ENCODE measurements at regions not wholly inside any gene's neighbourhood (a gene's known extent, or its start where the extent isn't known, plus 50 kb on each side); places are given as distances from the start of the nearest gene placed in this dataset.
"Not testable (repeated sequence)": the region's sequence is repeated elsewhere in the genome, so short reads cannot be mapped to it uniquely, and the experiment has no call there.

- not testable (repeated sequence) for DNase-seq
These were observed 111.5 kb upstream of the ZNF469 start for GRCh38 chr16:88271296-88271695.

- DNase-seq = not testable (repeated sequence)
These were observed 111.0 kb upstream of the ZNF469 start for GRCh38 chr16:88271776-88272175.

- DNase-seq = not testable (repeated sequence)
These were observed 110.3 kb upstream of the ZNF469 start for GRCh38 chr16:88272437-88272836.

- peak; percentile 61 for DNase-seq
These were observed 108.5 kb upstream of the ZNF469 start for GRCh38 chr16:88274126-88274750.

DNA sequence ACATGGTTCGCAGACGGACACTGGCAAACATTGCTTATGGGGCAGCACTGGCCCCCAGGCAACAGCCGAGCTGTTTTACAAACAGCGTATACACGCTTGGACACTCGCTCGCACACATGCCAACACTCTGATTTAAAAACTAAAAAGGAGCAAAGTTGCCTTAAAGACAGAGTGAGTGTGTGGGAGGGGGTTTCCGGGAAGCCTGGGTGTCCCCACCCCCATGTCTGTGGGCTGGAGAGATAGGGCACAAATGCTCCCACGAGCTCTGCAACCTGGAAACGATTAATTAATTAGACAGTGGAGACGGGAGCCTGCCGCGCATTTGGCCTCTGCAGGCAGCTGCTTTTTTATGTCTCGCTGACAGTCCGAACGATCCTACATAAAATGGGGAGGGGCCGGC, 107.9 kb upstream of the ZNF469 start:
- DNase-seq = peak; percentile 53

GRCh38 chr16:88275336-88276122, 107.2 kb upstream of the ZNF469 start:
- DNase-seq = not testable (repeated sequence)

DNA sequence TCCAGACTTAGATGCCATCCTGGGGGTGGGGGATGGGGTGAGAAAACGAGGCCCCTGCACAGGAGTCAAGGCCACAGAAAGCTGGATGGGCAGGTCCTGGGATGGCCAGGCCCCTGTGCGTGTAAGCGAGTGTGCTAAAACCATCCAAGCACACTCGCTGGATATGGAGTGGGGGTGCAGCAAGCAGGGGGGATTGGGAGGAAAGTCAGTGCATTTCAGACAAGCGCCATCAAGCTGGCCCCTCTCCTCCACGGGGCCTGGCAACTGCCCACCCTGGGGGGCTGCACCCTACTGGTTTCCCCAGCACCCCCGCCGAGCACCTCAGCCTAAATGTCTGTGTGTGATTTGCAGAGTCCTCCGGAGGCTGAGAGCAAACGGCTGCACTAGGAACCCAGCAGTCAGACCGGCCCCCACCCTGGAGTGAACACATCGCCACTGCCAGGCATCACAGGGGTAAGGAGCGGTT, 106.6 kb upstream of the ZNF469 start:
- DNase-seq = not testable (repeated sequence)

GRCh38 chr16:88276591-88276990, 106.2 kb upstream of the ZNF469 start:
- no peak for DNase-seq

DNA sequence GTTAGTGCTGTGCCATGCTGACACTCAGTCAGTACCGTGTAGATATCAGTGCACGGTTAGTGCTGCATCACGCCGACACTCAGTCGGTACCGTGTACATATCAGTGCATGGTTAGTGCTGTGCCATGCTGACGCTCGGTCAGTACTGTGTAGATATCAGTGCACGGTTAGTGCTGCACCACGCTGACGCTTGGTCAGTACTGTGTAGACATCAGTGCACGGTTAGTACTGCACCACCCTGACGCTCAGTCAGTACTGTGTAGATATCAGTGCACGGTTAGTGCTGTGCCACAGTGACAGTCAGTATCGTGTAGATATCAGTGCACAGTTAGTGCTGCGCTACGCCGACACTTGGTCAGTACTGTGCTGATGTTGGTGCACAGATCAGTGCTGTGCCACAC, 102.8 kb upstream of the ZNF469 start:
- no peak for DNase-seq

DNA sequence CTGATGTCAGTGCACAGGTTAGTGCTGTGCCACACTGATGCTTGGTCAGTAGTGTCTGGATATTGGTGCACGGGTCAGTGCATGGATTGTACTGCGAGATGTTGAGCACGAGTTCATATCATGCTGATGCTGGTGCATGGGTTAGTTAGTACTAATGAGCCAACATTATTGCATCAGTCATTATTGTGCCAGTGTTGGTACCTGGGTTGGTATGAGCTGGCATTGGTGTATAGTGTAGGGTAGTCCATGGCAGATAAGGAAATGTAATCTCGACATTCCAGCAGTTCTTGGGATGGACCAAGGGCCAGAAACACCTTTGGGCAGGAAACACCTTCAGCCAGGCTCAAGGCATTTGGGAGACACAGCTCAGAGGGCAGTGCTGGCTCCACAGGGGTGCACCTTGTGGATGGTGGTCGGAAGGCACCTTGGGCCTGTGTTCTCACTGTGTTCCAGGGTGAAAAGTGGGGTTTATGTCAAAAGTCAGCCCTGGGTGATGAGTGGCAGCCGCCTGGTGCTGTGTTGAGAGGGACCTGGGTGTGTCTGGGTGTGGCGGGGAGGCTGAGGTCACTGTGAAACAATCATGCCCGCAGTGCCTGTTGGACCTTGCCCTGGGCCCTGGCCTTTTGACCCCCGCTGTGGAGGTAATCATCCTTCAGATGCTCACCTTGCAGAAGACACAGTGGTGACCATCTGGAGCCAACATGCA, 100.7 kb upstream of the ZNF469 start:
- no peak for DNase-seq

DNA sequence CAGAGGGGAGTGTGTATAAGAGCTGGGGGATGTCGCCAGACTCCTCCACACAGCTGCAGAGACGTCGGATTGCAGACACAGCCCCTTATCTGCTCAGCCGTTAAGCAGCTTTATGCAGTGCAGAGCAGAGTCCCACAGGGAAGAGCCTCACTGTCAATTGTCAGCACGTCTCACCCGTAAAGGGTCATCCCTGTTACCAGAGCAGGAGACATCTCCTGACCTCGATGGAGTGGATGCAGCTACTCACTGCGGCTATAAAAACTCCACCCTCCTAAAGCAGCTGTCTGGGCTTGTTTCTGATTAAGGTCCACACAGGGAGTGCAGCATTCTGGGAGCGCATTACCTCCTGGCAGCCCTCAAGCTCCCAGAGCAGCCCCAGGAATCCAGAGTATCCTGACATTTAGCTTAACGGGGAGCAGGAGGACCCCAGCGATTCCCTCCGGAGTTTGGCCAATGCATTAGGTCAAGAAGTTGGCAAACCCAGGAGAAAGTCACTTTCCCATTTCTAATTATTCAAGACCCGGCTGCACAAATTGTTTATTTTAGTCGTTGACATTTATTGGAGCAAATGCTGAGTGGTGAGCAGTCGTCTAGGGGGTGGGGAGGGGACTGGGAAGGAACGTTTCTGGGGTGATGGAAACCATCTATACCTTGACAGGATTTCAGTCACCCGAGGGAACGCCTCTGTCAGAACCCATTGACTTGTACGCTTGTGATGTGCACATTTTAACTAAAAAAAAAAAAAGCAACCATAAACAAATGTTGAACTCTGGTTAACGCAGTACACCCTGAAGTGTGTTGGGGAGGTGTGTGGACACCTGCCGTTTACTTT, 100.0 kb upstream of the ZNF469 start:
- DNase-seq = peak; percentile 31

GRCh38 chr16:88283596-88283995, 99.2 kb upstream of the ZNF469 start:
- DNase-seq = no peak

DNA sequence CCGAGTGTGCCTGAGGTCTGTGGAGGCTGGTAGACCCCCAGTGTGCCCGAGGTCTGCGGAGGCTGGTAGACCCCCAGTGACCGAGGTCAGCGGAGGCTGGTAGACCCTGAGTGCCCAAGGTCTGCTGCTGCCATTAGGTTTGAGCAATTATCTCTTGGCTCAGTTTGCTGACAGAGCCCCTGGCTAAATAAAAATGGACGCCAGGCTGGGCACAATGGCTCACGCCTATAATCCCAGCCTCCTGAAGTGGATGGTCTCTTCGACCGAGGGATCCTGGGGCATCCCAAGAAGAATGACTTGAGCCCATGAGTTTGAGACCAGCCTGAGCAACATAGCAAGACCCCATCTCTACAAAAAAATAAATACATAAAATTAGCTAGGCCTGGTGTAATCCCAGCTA, 98.7 kb upstream of the ZNF469 start:
- DNase-seq = no peak

- no peak for DNase-seq
These were observed 97.9 kb upstream of the ZNF469 start for GRCh38 chr16:88284626-88285513.

DNA sequence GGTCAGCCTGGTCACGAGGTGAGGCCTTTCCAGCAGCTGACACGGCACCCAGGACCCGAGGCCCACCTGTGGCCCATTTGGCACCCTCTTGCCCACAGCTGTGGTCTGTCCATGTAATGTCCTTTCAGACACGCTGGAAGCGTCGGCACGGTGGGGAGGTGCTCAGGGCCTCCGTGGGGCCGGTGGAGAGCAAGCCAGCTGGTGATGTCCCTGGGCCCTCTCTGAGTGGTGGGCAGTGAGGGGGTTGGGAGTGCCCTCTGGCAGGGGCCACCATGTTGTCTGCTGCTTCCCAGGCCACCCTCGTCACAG, 97.3 kb upstream of the ZNF469 start:
- DNase-seq = no peak

DNA sequence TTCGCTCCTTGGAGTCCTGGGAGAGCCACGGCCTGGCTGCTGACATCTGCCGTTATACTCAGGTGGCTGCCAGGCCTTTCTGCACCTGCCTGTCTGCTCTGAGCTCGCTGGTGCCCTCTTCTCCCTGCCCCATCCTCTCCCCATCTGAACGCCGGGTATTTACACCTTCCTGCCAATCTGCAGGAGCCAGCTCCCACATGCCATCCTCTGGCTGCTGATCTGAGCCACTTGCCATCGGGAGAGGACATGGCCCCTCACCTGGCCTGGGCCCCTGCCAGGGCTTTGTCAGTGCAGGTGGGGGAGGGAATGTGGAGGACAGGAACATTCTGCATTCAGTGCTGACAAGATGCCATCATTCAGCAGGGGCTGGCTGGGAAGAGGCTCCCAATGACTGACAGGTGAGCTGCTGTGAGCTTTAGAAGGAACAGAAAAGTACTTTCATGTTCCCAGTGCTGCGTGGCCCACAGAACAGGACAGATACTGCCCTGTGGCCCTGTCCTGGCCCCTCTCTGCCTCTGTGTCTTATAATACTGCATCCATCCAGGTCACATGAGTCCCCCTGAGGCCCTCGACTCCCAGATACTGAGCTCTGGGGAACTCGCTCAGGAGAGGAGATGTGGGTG, 96.3 kb upstream of the ZNF469 start:
- no peak for DNase-seq

GRCh38 chr16:88287219-88287618, 95.5 kb upstream of the ZNF469 start:
- DNase-seq = no peak

DNA sequence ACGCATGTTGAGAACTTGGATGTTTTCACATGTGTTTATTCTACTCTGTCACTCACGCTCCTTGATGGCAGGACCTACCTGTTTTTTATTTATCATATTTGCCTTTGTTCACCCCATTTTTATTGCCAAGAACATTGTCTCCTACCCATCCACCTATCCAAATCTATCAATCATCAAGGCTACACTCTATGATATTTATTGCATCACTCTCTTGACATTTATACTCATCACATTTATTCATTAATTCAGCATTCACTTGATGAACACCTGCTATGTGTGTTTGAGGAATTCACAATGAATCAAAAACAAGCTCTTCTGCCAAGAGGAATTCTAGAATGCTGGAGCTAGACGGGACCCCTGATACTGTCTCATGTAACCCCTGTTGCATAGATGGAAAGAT, 94.5 kb upstream of the ZNF469 start:
- no peak for DNase-seq

DNA sequence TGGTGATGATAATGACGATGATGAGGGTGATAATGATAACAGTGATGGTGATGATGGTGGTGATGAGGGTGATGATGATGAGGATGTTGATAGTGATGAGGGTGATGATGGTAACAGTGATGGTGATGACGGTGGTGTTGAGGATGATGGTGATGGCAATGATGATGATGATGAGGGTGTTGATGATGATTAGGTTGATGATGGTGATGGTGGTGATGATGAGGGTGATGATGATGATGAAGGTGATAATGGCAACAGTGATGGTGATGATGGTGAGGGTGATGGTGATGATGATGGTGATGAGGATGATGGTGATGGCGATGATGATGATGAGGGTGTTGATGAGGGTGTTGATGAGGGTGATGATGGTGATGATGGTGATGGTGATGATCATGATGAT, 93.8 kb upstream of the ZNF469 start:
- no peak for DNase-seq

DNA sequence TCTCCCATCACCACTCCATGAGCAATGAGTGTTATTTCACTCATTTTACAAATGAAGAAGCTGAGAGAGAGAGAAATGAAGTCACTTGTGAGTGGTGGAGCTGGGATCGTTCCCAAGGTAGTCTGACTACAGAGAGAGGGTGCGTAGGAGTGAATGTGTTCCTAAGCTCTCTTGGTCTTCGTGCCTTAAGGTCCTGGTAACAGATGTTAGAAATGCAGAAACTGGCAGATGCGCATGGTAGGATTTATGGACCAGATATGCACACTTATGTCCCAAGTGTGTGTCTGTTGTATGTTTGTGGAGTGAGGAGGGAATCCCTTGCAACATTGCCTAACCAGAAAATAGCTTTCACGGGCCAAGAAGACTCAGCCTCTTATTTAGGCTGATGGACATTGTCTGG, 93.2 kb upstream of the ZNF469 start:
- DNase-seq = peak; percentile 52

- DNase-seq = peak; percentile 16
These were observed 92.8 kb upstream of the ZNF469 start for GRCh38 chr16:88289968-88290401.
